ENCODE measurements at regions not wholly inside any gene's neighbourhood (a gene's known extent, or its start where the extent isn't known, plus 50 kb on each side); places are given as distances from the start of the nearest gene placed in this dataset.

GRCh38 chr15:97091093-97091492 is 760.6 kb downstream of the NR2F2 start:
- no peak overlapping the region for H2AK5ac ChIP-seq (ENCODE audit: low read depth, low read length)
- no peak overlapping the region for H2AFZ ChIP-seq (ENCODE audit: low read length)
- no CpG with 5 or more reads among the region's 1 CpG for WGBS, 2 donors (ENCODE audit: extremely low coverage in 2 of 2, insufficient read length in 2 of 2, insufficient replicate concordance in 1 of 2)
- no peaks in the 10 kb centered on the region for H3K36me3 ChIP-seq (replicated peaks in 1 of 2; ENCODE audit: control insufficient read depth in 2 of 2, insufficient read depth in 2 of 2, low read length in 2 of 2)
- no peak overlapping the region for H3K27ac ChIP-seq (replicated peaks; ENCODE audit: low read length)
- H3K14ac ChIP-seq (ENCODE audit: low read length), result no peak overlapping the region
- H2BK120ac ChIP-seq (ENCODE audit: low read depth, low read length), result no peak overlapping the region
- H3K4ac ChIP-seq (ENCODE audit: low read length), result no peak overlapping the region
- DNase-seq (ENCODE audit: low spot score), result no peak
- H3K18ac ChIP-seq (ENCODE audit: low read length), result no peak overlapping the region
- no peaks in the 10 kb centered on the region for H3K27me3 ChIP-seq (ENCODE audit: control insufficient read depth in 3 of 3, insufficient read depth in 3 of 3, low read depth in 1 of 3, low read length in 3 of 3)
- no peak overlapping the region for H2BK15ac ChIP-seq (ENCODE audit: low read length)
- no peak overlapping the region for H2BK5ac ChIP-seq (ENCODE audit: low read length)
- no peak overlapping the region for H3K23ac ChIP-seq (ENCODE audit: low read depth, low read length, poor library complexity)
- H3K79me1 ChIP-seq (ENCODE audit: low read depth, low read length), result no peaks in the 10 kb centered on the region
- H3K9me3 ChIP-seq (replicated peaks in 1 of 2; ENCODE audit: control insufficient read depth in 2 of 2, insufficient read depth in 1 of 2, low read depth in 1 of 2, low read length in 2 of 2), result no peaks in the 10 kb centered on the region
- H4K91ac ChIP-seq (ENCODE audit: low read depth, low read length, poor library complexity), result no peak overlapping the region
- H3K4me3 ChIP-seq (ENCODE audit: low read length in 2 of 2), result no peak overlapping the region
- H3K4me2 ChIP-seq (ENCODE audit: insufficient read depth, low read length, poor library complexity, severe bottlenecking), result no peak overlapping the region
- H2BK12ac ChIP-seq (ENCODE audit: low read length), result no peak overlapping the region
- H4K8ac ChIP-seq (ENCODE audit: low read depth, low read length), result no peak overlapping the region
- peaks cover 0 to 10% of the 10 kb centered on the region in 2 donors for H3K4me1 ChIP-seq (ENCODE audit: control insufficient read depth in 2 of 2, insufficient read depth in 1 of 2, low read depth in 1 of 2, low read length in 2 of 2)
- H3K9ac ChIP-seq (ENCODE audit: low read depth, low read length, poor library complexity), result no peak overlapping the region

- no peak for DNase-seq (ENCODE audit: low spot score)
- no CpG with 5 or more reads among the region's 2 CpGs for whole genome bisulfite sequencing, 2 donors (ENCODE audit: extremely low coverage in 2 of 2, insufficient read length in 2 of 2, insufficient replicate concordance in 1 of 2)
Measured at GRCh38 chr15:97092656-97093055, 762.2 kb downstream of the NR2F2 start.

GRCh38 chr15:97096303-97096835 is 765.9 kb downstream of the NR2F2 start:
- Histone ChIP-seq H4K8ac (ENCODE audit: low read depth, low read length) (no peak overlapping the region), H3K14ac (ENCODE audit: low read length) (no peak overlapping the region)
- no CpG with 5 or more reads among the region's 2 CpGs for WGBS, 2 donors (ENCODE audit: extremely low coverage in 2 of 2, insufficient read length in 2 of 2, insufficient replicate concordance in 1 of 2)

More at GRCh38 chr15:97092656-97093055, 762.2 kb downstream of the NR2F2 start:
- Histone ChIP-seq H3K27me3 (ENCODE audit: control insufficient read depth in 3 of 3, insufficient read depth in 3 of 3, low read depth in 1 of 3, low read length in 3 of 3) (no peaks in the 10 kb centered on the region), H3K14ac (ENCODE audit: low read length) (no peak overlapping the region), H3K4me1 (ENCODE audit: control insufficient read depth in 2 of 2, insufficient read depth in 1 of 2, low read depth in 1 of 2, low read length in 2 of 2) (peaks cover 0 to 10% of the 10 kb centered on the region in 2 donors), H2AK5ac (ENCODE audit: low read depth, low read length) (no peak overlapping the region), H3K9ac (ENCODE audit: low read depth, low read length, poor library complexity) (no peak overlapping the region), H2BK15ac (ENCODE audit: low read length) (no peak overlapping the region), H2BK12ac (ENCODE audit: low read length) (no peak overlapping the region), H3K4ac (ENCODE audit: low read length) (no peak overlapping the region), H3K27ac (replicated peaks; ENCODE audit: low read length) (no peak overlapping the region), H2BK5ac (ENCODE audit: low read length) (no peak overlapping the region), H2AFZ (ENCODE audit: low read length) (no peak overlapping the region), H4K8ac (ENCODE audit: low read depth, low read length) (no peak overlapping the region), H3K79me1 (ENCODE audit: low read depth, low read length) (no peaks in the 10 kb centered on the region), H3K23ac (ENCODE audit: low read depth, low read length, poor library complexity) (no peak overlapping the region), H3K36me3 (replicated peaks in 1 of 2; ENCODE audit: control insufficient read depth in 2 of 2, insufficient read depth in 2 of 2, low read length in 2 of 2) (no peaks in the 10 kb centered on the region), H3K18ac (ENCODE audit: low read length) (no peak overlapping the region), H2BK120ac (ENCODE audit: low read depth, low read length) (no peak overlapping the region), H4K91ac (ENCODE audit: low read depth, low read length, poor library complexity) (no peak overlapping the region), H3K4me2 (ENCODE audit: insufficient read depth, low read length, poor library complexity, severe bottlenecking) (no peak overlapping the region), H3K9me3 (replicated peaks in 1 of 2; ENCODE audit: control insufficient read depth in 2 of 2, insufficient read depth in 1 of 2, low read depth in 1 of 2, low read length in 2 of 2) (no peaks in the 10 kb centered on the region), H3K4me3 (ENCODE audit: low read length in 2 of 2) (no peak overlapping the region)

DNA sequence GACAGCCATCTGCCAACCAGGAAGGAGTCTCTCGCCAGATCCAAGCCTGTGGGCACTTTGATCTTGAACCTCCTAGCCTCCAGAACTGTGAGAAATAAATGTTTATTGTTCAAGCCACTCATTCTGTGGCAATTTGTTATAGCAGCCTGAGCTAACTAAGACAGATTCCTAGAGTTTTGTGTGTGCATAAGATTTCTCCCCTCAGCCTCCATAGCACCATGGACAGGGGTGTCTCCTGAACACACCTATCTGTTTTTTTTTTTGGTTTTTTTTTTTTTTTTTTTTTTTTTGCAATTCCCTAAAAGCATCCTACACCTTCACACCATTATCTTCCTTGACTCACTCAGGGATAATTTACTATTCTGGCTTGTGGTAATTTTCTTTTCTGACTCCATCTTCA is 768.5 kb downstream of the NR2F2 start:
- Histone ChIP-seq H3K4me2 (ENCODE audit: insufficient read depth, low read length, poor library complexity, severe bottlenecking) (no peak overlapping the region), H4K8ac (ENCODE audit: low read depth, low read length) (no peak overlapping the region), H3K23ac (ENCODE audit: low read depth, low read length, poor library complexity) (no peak overlapping the region), H2BK15ac (ENCODE audit: low read length) (no peak overlapping the region), H3K27ac (replicated peaks; ENCODE audit: low read length) (no peak overlapping the region), H3K36me3 (replicated peaks in 1 of 2; ENCODE audit: control insufficient read depth in 2 of 2, insufficient read depth in 2 of 2, low read length in 2 of 2) (no peaks in the 10 kb centered on the region), H3K4me1 (ENCODE audit: control insufficient read depth in 2 of 2, insufficient read depth in 1 of 2, low read depth in 1 of 2, low read length in 2 of 2) (no peaks in the 10 kb centered on the region), H3K27me3 (ENCODE audit: control insufficient read depth in 3 of 3, insufficient read depth in 3 of 3, low read depth in 1 of 3, low read length in 3 of 3) (no peaks in the 10 kb centered on the region), H3K4ac (ENCODE audit: low read length) (no peak overlapping the region), H2BK5ac (ENCODE audit: low read length) (no peak overlapping the region), H3K9me3 (replicated peaks in 1 of 2; ENCODE audit: control insufficient read depth in 2 of 2, insufficient read depth in 1 of 2, low read depth in 1 of 2, low read length in 2 of 2) (no peaks in the 10 kb centered on the region), H3K4me3 (ENCODE audit: low read length in 2 of 2) (no peak overlapping the region), H2AFZ (ENCODE audit: low read length) (no peak overlapping the region), H3K18ac (ENCODE audit: low read length) (no peak overlapping the region), H3K14ac (ENCODE audit: low read length) (no peak overlapping the region), H3K9ac (ENCODE audit: low read depth, low read length, poor library complexity) (no peak overlapping the region), H4K91ac (ENCODE audit: low read depth, low read length, poor library complexity) (no peak overlapping the region), H2AK5ac (ENCODE audit: low read depth, low read length) (no peak overlapping the region), H3K79me1 (ENCODE audit: low read depth, low read length) (no peaks in the 10 kb centered on the region), H2BK120ac (ENCODE audit: low read depth, low read length) (no peak overlapping the region), H2BK12ac (ENCODE audit: low read length) (no peak overlapping the region)
- no CpG with 5 or more reads among the region's 1 CpG for WGBS, 2 donors (ENCODE audit: extremely low coverage in 2 of 2, insufficient read length in 2 of 2, insufficient replicate concordance in 1 of 2)
- no peak for DNase-seq (ENCODE audit: low spot score)

More at GRCh38 chr15:97096303-97096835, 765.9 kb downstream of the NR2F2 start:
- Histone ChIP-seq H3K36me3 (replicated peaks in 1 of 2; ENCODE audit: control insufficient read depth in 2 of 2, insufficient read depth in 2 of 2, low read length in 2 of 2) (no peaks in the 10 kb centered on the region), H2AFZ (ENCODE audit: low read length) (no peak overlapping the region), H3K23ac (ENCODE audit: low read depth, low read length, poor library complexity) (no peak overlapping the region), H3K9me3 (replicated peaks in 1 of 2; ENCODE audit: control insufficient read depth in 2 of 2, insufficient read depth in 1 of 2, low read depth in 1 of 2, low read length in 2 of 2) (no peaks in the 10 kb centered on the region), H3K18ac (ENCODE audit: low read length) (no peak overlapping the region), H3K27ac (replicated peaks; ENCODE audit: low read length) (no peak overlapping the region), H2BK15ac (ENCODE audit: low read length) (no peak overlapping the region), H3K79me1 (ENCODE audit: low read depth, low read length) (no peaks in the 10 kb centered on the region), H2BK5ac (ENCODE audit: low read length) (no peak overlapping the region), H3K9ac (ENCODE audit: low read depth, low read length, poor library complexity) (no peak overlapping the region), H2BK12ac (ENCODE audit: low read length) (no peak overlapping the region), H3K27me3 (ENCODE audit: control insufficient read depth in 3 of 3, insufficient read depth in 3 of 3, low read depth in 1 of 3, low read length in 3 of 3) (no peaks in the 10 kb centered on the region), H3K4me1 (ENCODE audit: control insufficient read depth in 2 of 2, insufficient read depth in 1 of 2, low read depth in 1 of 2, low read length in 2 of 2) (no peaks in the 10 kb centered on the region), H3K4me3 (ENCODE audit: low read length in 2 of 2) (no peak overlapping the region), H3K4me2 (ENCODE audit: insufficient read depth, low read length, poor library complexity, severe bottlenecking) (no peak overlapping the region), H2AK5ac (ENCODE audit: low read depth, low read length) (no peak overlapping the region), H2BK120ac (ENCODE audit: low read depth, low read length) (no peak overlapping the region), H4K91ac (ENCODE audit: low read depth, low read length, poor library complexity) (no peak overlapping the region), H3K4ac (ENCODE audit: low read length) (no peak overlapping the region)
- DNase-seq (ENCODE audit: low spot score), result no peak
